ENCODE measurements at regions not wholly inside any gene's neighbourhood (a gene's known extent, or its start where the extent isn't known, plus 50 kb on each side); places are given as distances from the start of the nearest gene placed in this dataset.
A peak's percentile ranks its signal among the peaks of the same experiment; 100 is the strongest.

GRCh38 chr9:115717711-115718173, 435.8 kb upstream of the PAPPA start:
- DNase-seq: peak in 1 of 3 donors; percentile 71

GRCh38 chr9:115730396-115730795, 423.2 kb upstream of the PAPPA start:
- DNase-seq: no peak

GRCh38 chr9:115730845-115731244, 422.7 kb upstream of the PAPPA start:
- no peak for DNase-seq

- DNase-seq: peak in 1 of 3 donors; percentile 54
These were observed 420.1 kb upstream of the PAPPA start for GRCh38 chr9:115733318-115734110.

- no peak for DNase-seq
These were observed 414.3 kb upstream of the PAPPA start for GRCh38 chr9:115739096-115739875.

- DNase-seq: no peak
These were observed 412.6 kb upstream of the PAPPA start for GRCh38 chr9:115740986-115741385.

GRCh38 chr9:115743709-115744605, 409.6 kb upstream of the PAPPA start:
- no peak for DNase-seq

GRCh38 chr9:115746496-115746895, 407.1 kb upstream of the PAPPA start:
- peak; percentile 21 to 77 (median 28) for DNase-seq

- DNase-seq: no peak
These were observed 405.9 kb upstream of the PAPPA start for GRCh38 chr9:115747731-115748130.

- DNase-seq: peak in 2 of 3 donors; percentile 20 to 35
These were observed 396.9 kb upstream of the PAPPA start for GRCh38 chr9:115756736-115757135.

GRCh38 chr9:115757461-115757860, 396.1 kb upstream of the PAPPA start:
- no peak for DNase-seq

GRCh38 chr9:115758441-115758840, 395.1 kb upstream of the PAPPA start:
- DNase-seq: no peak

GRCh38 chr9:115759426-115759825, 394.2 kb upstream of the PAPPA start:
- DNase-seq: peak in 1 of 3 donors; percentile 33

GRCh38 chr9:115764645-115765044, 388.9 kb upstream of the PAPPA start:
- DNase-seq: peak in 1 of 3 donors; percentile 30

GRCh38 chr9:115765060-115765459, 388.5 kb upstream of the PAPPA start:
- DNase-seq: no peak

GRCh38 chr9:115766370-115766955, 387.1 kb upstream of the PAPPA start:
- DNase-seq: peak in 2 of 3 donors; percentile 17 to 52

- no peak for DNase-seq
These were observed 383.1 kb upstream of the PAPPA start for GRCh38 chr9:115770521-115770920.

- DNase-seq: peak in 1 of 3 donors; percentile 55
These were observed 377.9 kb upstream of the PAPPA start for GRCh38 chr9:115775659-115776058.

GRCh38 chr9:115777610-115778009, 376.0 kb upstream of the PAPPA start:
- peak; percentile 51 to 91 (median 78) for DNase-seq

- no peak for DNase-seq
These were observed 372.4 kb upstream of the PAPPA start for GRCh38 chr9:115781070-115781736.

- DNase-seq: peak; percentile 40 to 63 (median 44)
These were observed 367.3 kb upstream of the PAPPA start for GRCh38 chr9:115786321-115786720.

All from muscle of back (tissue), 3 donors.